HG03196 (cell line): ENCODE measurements at regions not wholly inside any gene's neighbourhood (a gene's known extent, or its start where the extent isn't known, plus 50 kb on each side); places are given as distances from the start of the nearest gene placed in this dataset.

ENCODE experiments used
- ATAC-seq: cut with Tn5 transposase; IDR thresholded peaks from one replicate; pipeline ENCODE4 v1.9.1; 2021; ENCODE audit not compliant: unreplicated experiment

DNA sequence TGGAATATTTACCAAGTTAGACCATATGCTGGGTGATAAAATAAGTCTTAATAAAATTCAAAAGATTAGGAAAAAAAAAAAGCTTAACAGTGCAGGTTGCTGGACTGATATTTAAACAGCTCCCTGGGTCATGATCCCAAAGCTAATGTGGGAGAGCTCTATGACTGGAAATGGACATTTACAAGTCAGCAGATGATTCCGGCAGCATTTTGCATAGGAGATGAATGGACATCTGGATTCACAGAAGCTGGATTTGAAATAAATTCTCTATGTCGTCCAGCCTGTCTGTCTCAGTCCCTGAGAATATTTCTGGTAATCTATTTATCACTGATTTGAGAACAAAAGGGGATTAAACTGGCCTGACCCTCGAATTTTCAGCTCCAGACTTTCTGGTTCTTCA lies 52.3 kb upstream of the KLHL25 start:
- ATAC-seq, result no peak

DNA sequence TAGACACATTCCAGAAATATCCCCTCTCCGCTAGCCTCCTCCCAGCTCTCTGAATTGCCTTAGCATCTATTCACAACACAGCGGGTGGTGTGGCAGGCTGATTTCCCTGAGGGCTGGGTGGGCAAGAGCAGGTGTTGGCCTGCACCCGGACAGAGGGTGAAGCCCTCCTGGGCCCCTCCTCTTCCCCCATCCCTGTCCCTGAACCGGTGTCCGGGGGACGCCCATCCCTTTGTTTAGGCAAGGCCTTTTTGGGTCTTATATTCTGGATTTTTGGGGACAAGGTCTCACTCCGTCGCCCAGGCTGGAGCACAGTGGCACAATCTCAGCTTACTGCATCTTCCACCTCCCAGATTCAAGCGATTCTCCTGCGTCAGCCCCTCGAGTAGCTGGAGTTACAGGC lies 55.2 kb upstream of the KLHL25 start:
- ATAC-seq, result no peak

DNA sequence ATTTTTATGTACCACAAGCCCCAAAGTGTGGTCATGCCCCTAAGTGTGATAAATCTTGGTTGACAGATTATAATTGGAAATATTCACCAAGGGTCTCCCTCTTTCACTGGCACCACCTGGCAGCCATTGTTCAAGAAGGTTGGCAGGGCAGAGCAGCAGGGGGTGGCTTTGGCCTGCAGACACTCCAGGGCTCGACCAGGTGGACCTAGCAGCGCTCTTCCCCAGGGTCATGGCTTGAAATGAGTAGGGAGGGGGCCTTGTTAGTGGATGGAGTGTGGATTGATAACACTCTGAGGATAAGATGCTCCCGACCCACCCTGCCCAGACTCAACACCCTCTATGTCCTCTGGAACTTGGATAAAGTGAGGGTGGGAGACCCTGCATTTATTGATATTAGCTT lies 58.2 kb upstream of the KLHL25 start:
- ATAC-seq, result no peak

DNA sequence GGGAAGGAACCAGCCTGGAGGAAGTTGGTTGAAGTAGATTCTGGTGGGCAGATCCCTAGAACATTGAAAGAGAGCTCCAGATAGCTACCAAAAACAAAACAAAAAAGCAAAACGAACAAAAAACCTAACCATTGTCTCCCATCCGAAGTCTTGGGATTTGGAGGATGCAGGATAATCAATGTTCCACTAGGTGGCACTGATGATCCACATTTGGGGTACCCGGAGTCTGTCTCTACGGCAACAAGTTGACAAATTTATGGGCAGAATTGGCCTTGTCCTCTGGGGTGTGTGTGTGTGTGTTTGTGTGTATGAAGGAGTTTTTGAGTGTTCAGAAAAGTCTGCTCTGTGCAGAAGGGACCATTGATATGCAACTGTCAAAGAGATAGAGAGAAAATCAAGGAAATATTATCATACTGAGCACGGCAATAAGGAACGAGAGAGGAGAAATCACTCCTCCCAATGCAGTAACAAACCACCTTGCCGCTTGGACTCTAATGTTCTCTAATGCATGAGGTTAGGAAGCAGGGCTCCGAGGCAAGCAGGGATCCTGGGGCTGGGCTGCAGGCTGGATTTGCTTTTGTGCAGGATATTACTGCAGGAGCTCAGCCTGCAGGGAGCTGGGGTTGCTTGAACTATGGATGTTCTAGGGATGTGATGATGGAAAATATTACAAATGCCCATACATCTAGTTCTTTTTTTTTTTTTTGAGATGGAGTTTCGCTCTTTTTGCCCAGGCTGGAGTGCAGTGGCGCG lies 59.8 kb upstream of the KLHL25 start:
- no peak for ATAC-seq

GRCh38 chr15:85858586-85859375 lies 64.1 kb upstream of the KLHL25 start:
- peak; percentile 90 for ATAC-seq

DNA sequence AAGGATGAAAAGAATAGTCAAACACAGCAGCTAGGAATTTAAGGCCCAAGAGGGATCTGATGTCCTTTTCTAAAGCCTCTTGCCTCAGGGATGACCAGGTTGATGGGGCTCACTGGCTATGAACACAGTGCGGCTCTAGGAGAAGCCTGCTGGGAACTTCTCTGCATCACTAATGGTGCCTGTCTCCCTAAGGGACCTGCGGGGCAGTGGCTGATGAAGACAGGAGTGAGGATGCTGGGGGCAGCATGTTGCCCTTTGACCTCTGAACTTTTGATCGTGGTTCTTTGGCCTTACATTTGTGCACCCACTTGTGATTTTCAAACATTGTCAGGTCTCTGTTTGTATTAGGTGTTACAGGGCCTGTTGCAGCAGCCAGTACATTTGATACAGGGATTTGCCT lies 64.9 kb upstream of the KLHL25 start:
- no peak for ATAC-seq

DNA sequence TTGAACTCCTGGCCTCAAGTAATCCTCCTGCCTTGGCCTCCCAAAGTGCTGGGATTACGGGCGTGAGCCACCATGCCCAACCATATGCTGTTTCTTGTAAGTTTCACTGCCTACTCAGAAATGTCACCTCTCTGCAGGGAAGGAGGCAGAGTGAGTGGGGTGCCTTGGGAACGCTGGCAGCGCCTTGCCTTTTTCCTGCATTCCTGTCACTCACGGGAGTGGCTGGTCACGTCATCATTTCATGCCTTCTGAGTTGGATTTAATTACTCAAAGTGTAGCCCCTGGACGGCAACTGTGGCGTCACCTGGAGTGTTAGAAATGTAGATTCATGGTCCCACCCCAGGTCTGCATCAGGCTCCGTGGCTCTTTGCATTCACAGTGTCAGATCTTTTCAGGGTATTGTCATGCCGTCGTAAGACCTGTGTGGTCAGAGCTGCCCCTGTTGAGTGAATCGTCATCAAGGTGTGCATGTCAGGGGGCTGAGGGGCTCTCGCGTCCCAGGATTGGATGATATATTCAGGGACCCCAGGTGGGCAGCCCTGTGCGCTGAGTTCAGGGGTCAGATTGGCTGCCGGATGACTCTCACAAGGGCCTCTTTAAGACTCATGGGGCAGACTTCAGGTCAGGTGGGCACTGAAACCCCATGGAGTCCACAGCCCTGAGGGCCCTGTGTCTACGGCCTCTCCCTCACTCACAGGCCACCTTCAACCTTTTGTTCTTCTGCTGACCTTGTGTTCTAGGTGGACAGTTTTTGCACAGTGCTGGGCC lies 65.9 kb upstream of the KLHL25 start:
- no peak for ATAC-seq

GRCh38 chr15:85865070-85865684 lies 70.5 kb upstream of the KLHL25 start:
- no peak for ATAC-seq

DNA sequence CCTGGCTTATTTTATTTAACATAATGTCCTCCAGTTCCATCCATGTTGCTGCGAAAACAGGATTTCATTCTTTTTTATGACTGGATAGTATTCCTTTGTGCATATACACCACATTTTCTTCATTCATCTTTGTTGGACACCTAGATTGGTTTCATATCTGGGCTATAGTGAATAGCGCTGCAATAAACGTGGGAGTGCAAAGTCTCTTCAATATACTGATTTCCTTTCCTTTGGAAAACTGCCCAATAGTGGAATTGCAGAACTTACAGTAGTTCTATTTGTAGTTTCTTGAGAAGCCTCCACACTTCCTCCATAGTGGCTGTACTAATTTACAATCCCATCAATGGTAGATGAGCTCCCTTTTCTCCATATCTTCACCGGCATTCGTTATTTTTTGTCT lies 72.5 kb upstream of the KLHL25 start:
- ATAC-seq, result no peak

DNA sequence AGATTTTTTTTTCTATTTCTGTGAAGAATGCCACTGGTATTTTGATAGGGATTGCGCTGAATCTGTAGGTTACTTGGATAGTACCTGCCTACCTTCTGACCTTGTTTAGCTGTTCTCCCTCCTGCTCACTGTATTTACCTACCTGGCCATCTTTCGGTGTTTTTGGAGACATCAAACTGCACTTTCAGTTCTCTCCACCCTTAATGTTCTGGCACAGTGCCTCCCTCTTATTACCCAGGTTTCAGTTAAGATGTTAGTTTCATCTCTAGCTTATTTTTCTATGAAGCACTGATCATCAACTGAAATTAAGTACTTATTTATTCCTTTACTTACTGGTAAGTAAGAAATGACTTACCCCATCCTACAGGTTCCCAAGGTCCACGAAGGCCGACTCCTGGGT lies 74.4 kb upstream of the KLHL25 start:
- no peak for ATAC-seq

- no peak for ATAC-seq
Measured at GRCh38 chr15:85870216-85871014, 75.7 kb upstream of the KLHL25 start.

DNA sequence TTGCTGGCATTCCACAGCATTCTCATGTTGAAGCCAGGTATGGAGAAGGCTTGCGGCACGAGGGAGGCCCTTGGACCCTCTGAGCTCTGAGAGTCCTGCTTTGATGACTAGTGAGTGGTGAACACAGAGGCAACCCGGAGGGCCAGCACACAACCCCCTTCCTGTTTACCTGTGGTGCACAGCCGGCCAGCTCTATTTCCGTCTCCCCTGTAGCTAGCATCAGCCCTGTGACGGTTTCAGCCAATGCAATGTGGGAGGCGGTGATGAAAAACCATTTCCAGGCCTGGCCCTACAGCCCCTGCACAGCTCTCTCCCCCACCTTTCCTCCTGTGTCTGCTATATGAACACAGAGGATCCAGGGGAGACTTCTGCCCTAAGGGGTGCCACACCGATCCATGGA lies 76.8 kb upstream of the KLHL25 start:
- ATAC-seq, result no peak

- ATAC-seq, result no peak
Measured at GRCh38 chr15:85872125-85872524, 77.4 kb upstream of the KLHL25 start.

DNA sequence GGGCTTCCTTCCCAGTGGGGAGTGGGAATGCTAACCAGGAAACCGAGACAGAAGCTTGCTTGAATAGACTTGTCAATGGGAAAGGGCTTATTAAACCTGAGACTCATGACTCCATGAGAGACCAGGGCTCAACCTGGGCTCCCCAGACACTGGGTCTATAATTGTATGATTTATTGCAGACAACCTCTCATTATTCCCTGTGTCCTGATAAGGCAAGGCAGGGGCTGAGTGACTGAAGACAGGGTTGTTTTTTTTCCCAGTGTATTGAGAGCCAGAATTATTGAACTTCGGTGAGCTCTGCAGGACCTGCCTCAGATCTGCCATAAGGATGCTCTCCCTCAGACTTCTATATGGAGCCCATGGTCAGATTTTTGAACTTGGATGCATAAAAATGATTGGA lies 79.5 kb upstream of the KLHL25 start:
- no peak for ATAC-seq

GRCh38 chr15:85875756-85876155 lies 81.0 kb upstream of the KLHL25 start:
- no peak for ATAC-seq

DNA sequence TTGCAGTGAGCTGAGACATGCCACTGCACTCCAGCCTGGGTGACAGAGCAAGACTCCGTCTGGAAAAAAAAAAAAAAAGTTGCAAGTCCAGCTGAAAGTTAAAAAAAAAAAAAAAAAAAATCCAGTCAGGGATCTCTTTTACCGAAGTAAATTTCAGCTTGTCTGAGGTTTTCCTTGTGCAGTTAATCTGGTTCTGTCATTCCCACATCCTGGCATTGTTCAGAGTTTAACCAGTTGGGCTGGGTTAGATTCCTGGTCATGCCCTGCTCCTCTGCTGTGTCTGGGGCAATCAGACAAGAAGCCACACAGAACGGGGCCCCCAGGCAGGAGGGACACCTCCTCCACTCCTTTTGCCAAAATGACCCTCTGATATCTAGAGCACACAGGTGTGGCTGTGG lies 84.1 kb upstream of the KLHL25 start:
- no peak for ATAC-seq

GRCh38 chr15:85879334-85880163 lies 84.8 kb upstream of the KLHL25 start:
- ATAC-seq, result no peak

DNA sequence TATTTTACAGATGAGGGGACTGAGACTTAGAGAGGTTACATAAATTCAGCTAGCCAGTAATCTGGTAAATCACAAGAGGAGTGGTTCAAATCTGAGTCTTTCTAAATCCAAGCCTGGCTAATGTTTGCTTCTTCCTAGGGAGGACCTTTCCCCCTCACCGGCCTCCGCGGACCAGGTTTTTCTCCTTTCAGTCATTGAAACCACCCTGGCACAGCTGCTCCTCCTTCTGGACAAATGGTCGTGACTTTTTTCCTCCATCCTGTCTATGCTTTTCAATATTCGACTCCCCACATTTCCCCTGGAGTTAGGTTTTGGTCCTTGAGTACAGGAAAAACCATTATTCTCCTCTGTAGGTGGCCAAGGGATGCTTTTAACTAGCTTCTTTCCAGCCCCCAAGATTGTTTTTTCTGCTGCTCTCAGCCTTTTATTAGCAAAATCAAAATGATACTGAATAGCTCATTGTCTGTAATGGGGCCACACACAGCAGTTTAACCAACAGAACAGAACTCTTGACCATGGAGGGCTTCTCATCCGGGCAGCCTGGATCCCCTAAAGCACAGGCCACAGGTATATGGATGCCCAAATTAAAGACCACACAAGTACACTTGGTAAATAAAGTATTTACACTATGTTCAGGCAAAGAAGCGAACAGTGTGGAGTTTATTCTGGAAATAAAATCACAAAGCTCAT lies 85.9 kb upstream of the KLHL25 start:
- ATAC-seq, result no peak

- no peak for ATAC-seq
Measured at GRCh38 chr15:85886309-85886811, 91.6 kb upstream of the KLHL25 start.
